ENCODE measurements at regions not wholly inside any gene's neighbourhood (a gene's known extent, or its start where the extent isn't known, plus 50 kb on each side); places are given as distances from the start of the nearest gene placed in this dataset.

DNA sequence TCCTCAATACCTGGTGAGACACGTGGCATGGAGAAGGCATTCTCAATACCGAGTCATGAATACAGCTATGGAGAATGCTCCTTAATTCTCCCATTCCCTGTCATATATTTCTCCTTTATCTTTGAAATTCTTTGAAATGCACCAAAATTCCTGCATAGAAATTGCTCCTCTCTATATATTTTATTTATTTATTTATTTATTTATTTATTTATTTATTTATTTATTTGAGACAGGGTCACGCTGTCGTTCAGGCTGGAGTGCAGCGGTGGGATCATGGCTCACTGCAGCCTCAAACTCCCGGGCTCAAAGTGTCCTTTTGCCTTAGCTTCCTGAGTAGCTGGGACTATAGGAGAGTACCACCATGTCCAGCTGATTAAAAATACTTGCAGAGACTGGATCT lies 190.3 kb upstream of the MAF start:
- DNase-seq (ENCODE audit: low spot score) = no peak

- no peak for DNase-seq (ENCODE audit: low spot score)
These were observed 188.4 kb upstream of the MAF start for GRCh38 chr16:79788949-79789348.

GRCh38 chr16:79786389-79786788 lies 185.9 kb upstream of the MAF start:
- DNase-seq (ENCODE audit: low spot score) = no peak

DNA sequence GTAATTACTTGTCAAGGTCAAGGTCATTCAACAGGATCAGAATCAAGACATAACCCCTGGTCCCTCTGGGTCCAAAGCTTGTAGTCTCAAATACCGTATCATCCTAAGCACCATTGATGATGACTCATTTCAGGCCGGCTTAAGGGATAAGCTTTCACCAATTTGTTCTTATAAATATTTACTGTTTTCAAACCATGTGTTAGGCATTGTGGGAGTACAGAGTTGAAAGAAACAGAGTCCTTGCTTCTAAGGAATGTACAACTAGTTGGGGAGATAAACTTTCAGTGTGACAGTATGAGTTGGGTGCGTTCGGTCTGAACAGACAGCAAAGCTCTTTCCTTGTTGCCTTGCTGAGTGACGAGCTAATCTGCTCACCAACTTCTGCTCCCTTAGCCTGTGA lies 183.5 kb upstream of the MAF start:
- no peak for DNase-seq (ENCODE audit: low spot score)

DNA sequence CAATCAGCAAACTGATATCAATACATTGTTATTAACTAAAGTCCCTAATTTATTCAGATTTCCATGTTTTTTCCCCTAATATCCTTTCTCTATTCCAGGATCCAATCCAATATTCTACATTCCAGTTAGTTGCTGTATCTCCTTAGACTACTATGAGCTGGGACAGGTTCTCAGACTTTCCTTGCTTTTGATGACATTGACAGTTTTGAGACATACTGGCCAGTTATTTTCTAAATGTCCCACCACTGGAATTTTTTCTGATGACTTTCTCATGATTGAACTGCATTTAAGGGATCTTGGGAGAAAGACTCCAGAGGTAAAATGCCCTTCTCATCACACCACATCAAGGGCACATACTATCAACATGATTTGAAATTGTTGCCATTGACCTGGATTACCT lies 177.1 kb upstream of the MAF start:
- no peak for DNase-seq (ENCODE audit: low spot score)

- DNase-seq (ENCODE audit: low spot score) = no peak
These were observed 175.8 kb upstream of the MAF start for GRCh38 chr16:79776243-79776847.

- DNase-seq (ENCODE audit: low spot score) = no peak
These were observed 172.2 kb upstream of the MAF start for GRCh38 chr16:79772784-79773183.

- no peak for DNase-seq (ENCODE audit: low spot score)
These were observed 171.5 kb upstream of the MAF start for GRCh38 chr16:79772048-79772447.

DNA sequence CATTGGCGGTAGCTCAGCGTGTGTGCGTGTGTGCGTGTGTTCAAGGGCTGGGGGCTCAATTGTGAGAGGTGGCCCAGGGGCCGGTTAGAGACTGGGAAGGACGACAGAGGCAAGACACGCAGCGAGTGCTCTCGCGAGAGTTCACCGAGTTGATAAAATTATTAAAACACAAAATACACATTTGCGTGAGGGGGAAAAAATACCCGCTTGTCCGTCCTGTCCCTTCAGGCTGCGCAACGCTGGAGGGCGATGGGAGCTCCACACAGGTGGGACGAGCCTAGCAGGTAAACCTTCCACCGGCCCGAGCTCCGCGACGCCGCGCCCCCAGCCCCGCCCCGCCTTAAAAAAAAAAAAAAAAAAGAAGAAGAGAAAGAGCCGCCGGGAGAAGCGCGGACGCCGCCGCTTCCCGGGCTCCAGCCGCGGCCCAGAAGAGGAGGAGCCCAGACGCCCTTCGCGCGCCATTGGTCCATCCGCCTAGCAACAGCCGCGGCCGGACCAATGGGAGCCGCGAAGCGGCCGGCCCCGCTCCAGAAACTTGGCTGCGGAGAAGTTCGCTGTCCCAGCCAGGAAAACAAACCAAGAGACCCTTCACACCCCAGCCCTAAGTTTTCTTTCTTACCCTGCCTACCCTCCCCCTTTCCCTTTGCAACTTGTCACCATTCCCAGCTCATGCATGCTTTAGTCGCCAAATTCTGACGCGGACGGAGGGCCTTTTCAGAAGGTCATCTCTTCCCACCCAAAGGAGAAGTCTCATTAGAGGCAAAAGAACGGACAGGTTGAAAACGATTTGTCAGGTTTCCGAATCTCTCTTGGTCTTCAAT lies 169.9 kb upstream of the MAF start:
- peak; percentile 2 for DNase-seq (ENCODE audit: low spot score)

- DNase-seq (ENCODE audit: low spot score) = no peak
These were observed 169.3 kb upstream of the MAF start for GRCh38 chr16:79769928-79770243.

DNA sequence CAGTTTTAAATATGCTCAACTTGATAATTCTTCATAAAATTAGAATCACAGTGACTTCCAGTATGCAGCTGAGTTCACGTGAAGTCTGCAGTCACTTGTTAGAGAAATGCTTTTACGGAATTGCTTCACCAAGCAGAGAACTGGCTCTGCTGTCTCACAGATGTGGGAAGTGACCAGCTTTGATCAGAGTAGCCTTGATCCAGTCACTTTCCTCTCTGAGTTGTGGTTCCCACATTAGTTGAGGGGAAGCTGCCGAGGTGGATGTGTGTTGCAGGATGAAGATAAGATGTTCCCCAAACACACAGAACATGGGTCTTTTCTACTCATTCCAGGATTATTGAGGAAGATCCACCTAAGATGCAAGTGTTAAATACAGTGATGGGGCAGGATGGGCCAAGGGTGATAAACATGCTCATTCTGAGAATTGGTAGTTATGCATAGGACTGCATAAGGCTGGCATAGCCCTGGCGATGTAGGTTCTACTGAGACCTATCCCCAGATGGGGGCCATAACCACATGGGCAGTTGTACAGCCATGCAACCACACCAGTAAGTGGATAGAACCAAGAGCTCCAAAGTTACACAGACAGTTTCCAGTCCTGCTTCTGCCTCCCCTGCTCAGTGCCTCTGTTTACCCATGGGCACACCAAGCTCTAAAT lies 168.9 kb upstream of the MAF start:
- no peak for DNase-seq (ENCODE audit: low spot score)

- DNase-seq (ENCODE audit: low spot score) = no peak
These were observed 167.9 kb upstream of the MAF start for GRCh38 chr16:79768276-79768970.

DNA sequence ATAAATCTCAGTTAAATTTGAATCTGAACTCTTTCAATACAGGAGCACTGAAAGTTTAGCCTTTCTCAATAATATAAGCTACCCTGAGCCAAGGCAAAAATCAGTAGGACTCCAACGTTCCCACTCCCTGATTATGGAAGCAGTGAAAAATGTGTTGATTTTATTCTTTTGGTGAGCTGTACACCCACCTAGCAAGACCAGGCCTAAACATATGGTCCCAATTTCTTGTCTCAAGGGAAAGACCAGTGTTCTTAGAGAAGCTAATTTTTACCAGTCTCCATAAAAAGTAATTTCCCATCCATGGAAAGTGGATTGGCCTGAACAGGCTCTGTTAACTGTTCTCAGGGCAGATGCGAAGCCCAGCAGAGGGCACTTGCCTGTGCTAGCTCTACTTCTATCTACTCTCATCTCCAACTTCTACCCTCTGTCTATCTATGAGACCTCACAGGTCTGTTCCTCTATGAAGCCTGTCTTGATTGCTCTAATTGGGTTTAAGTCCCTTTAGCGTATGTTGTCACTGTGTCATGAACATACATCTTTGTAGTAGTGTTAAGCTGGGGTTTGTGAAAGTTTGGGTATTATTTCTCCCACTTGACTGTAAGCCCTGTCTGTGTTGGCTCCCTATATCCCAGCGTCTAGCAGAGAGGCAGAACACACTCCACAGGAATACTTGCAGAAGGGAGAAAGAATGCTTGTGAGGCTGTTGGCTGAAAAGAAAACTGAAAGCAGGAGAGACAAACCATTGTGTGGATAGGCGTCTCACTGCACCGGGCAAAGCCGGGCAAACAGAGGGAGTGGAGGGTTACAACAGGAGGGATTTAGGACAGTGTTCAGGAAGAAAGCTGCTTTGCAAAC lies 167.1 kb upstream of the MAF start:
- DNase-seq (ENCODE audit: low spot score) = no peak

- no peak for DNase-seq (ENCODE audit: low spot score)
These were observed 165.4 kb upstream of the MAF start for GRCh38 chr16:79765901-79766394.

- no peak for DNase-seq (ENCODE audit: low spot score)
These were observed 164.9 kb upstream of the MAF start for GRCh38 chr16:79765431-79765830.

DNA sequence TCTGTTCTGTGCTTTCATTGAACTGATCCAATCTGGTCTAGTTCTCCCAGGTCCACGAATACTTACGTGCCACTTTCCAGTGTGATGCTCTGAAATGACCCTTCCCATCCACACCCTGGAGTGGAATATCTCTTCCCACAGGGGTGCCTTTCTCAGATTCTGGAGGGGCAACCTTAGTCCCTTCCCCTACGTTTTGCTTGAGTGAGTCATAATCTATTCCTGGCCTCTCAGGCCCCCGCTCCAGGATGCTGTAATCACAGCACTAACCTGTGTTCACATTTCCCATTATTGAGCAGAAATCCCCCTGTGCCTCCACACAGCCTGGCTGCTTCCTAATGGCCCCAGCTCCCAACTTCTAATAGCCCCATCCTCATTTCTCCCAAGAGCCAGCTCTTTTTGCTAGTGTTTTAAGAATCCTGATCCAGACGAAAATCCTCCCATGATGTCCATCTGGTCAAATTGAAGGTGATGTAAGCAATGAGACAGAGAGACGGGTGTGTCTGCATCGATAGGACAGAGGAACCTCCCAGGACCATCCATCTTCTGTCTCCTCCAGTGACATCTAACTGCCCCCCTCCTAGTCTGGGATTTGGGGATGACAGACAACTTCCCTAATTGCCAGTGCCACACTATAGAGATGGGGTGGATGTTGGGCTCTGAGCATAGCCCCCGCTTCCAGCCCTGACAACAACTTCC lies 164.0 kb upstream of the MAF start:
- DNase-seq (ENCODE audit: low spot score) = no peak

DNA sequence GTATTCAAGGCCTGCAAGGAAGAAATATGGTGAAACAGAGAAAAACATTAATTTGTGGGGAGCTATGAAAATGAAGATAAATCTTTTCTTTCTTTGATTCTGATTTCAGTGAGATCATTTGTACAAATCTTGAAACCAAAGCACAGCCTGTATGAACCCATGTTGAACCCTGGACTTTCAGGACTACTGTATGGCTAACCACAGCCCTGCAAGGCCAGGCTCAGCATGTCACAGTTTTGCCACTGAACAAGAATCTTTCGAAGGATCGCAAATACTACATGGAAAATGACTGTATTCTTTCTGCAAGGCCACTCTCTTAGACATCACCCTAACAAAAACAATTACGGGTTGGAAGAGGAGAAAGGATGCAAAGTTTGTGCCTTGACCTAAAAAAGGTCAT lies 161.7 kb upstream of the MAF start:
- DNase-seq (ENCODE audit: low spot score) = no peak

DNA sequence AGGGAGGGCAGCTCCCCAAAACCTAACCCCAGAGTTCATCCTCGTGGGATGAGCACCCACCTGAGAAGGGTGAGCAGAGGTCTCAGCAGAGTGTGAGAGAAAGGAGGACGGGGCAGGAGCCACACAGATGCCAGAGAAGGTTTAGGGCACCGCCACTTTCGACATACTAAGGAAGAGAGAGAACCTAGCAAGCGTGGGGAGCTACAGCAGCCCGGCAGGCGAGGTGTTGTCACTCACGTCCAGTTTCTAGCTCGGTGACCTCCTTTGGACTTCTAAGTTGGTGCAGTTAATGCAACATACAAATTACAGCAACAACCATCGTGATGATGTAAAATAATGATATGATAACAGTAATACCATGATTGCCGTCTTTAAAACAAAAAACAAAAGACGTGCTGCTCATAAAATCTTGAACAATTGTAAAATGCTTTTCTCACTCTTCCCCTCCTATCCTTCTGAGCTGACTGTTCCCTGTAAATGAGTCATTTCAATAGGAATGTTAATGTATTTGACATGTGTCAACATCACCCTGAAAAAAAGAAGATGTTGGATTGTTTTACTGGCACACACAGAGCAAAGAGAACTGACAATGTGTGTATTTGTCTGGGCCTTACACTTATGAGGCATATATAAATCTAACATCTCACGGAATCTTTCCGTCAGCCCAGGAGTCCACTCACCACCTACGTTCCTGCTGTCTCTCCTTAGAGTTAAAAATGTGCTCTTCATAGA lies 158.2 kb upstream of the MAF start:
- DNase-seq (ENCODE audit: low spot score) = no peak

DNA sequence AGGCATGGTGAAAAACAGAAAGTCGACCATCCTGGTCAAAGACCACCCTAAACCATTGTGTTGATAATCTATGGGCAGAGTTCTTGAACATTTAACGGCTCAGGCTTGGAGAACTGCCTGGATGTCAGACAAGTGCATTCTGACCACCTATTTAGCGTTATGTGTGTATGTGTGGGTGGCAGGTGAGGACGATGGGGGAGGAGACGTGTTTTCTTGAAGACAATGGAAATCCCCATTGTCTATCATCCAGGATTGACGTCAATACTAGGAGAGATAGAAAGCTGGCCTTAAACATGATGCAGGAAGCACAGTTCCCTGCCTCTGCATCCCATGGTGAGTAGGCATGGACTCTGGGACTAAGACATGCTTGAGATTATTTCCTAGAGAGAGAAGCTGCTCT lies 157.4 kb upstream of the MAF start:
- no peak for DNase-seq (ENCODE audit: low spot score)

DNA sequence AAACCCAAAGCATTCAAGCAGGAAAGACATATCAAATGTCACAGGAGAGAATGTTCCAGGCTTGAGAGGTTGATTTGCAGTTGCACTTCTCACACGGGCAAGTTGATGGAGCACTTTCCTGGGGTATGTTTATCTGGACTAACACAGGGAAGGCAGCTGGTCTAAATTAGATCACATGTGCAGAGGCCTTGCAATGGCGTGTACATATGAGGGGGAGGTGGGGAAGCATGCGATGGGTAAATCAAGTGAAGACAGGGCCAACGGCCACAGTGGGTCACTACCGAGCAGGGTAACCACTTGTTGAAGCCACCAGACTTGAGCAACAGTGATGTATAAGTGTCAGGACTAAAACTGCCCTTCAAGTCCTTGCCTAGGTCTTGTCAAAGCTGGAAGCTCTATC lies 156.6 kb upstream of the MAF start:
- DNase-seq (ENCODE audit: low spot score) = no peak

GRCh38 chr16:79756571-79756970 lies 156.0 kb upstream of the MAF start:
- DNase-seq (ENCODE audit: low spot score) = no peak

All from NAMALWA (cell line).